ENCODE measurements at regions not wholly inside any gene's neighbourhood (a gene's known extent, or its start where the extent isn't known, plus 50 kb on each side); places are given as distances from the start of the nearest gene placed in this dataset.

DNA sequence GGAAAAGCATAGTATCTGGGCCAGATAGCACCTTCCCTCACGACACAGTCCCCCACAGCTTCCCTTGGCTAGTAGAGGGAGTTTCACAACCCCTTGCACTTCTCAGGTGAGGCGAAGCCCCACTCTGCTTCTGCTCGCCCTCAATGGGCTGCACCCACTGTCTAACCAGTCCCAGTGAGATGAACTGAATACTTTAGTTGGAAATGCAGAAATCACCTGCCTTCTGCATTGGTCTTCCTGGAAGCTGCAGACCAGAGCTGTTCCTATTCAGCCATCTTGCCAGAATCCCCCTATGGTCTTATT lies 243.2 kb upstream of the FAM78B start:
- TF ChIP-seq BHLHE40 (IDR thresholded peaks at IDR 0.05; ENCODE audit: borderline replicate concordance) (no peak), NFRKB (IDR thresholded peaks at IDR 0.05) (no peak), HDGF (IDR thresholded peaks at IDR 0.05; ENCODE audit: borderline replicate concordance) (no peak), L3MBTL2 (conservative IDR thresholded peaks at IDR 0.05) (no peak), SUZ12 (IDR thresholded peaks at IDR 0.05) (no peak), SP1 (IDR thresholded peaks at IDR 0.05) (no peak), FOXK2 (IDR thresholded peaks at IDR 0.05) (no peak)
